Gastrocnemius medialis (tissue), 4 donors: ENCODE measurements at regions not wholly inside any gene's neighbourhood (a gene's known extent, or its start where the extent isn't known, plus 50 kb on each side); places are given as distances from the start of the nearest gene placed in this dataset.

Experiments used
- POLR2A ChIP-seq, 2 donors: fragments of 450-650 bp; IDR thresholded peaks; one replicate each; pipeline ENCODE4 v1.6.1; 2017; ENCODE audit warnings: antibody characterized with exemption in 2 of 2, mild to moderate bottlenecking in 2 of 2, moderate library complexity in 2 of 2
- TF ChIP-seq, protein P1 (sequence below), 5 experiments: fragments of 450-650 bp in 3 of 5; fragments of 200-600 bp in 2 of 5; sonication (generic) in 2 of 5; IDR thresholded peaks in 4 of 5; conservative IDR thresholded peaks in 1 of 5; 1 replicate in 4 of 5; 2 replicates in 1 of 5; pipeline ENCODE4 v1.5.1; 2016 to 2019; ENCODE audit warnings: antibody characterized with exemption in 5 of 5, mild to moderate bottlenecking in 3 of 5, moderate library complexity in 3 of 5

DNA sequence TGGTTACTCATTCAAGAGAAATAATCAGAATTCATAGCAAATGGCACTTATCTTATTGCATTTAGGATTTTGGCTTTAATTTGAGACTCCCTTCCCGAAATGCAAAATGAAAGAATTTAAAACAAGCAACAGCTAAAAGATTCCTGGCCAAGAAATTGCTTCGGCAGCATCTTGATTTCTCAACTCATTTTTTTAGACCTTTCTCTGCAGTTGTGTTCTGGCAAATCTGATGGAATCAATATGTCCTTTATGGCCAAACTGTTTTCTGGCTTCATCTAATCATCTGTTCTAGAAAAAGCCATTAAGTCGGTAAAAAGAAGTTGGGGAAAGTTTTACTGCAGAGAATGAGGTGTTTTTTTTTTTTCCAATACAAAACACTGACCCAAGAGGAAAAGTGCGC lies 172.1 kb downstream of the SLC16A9 start:
- no peak for TF ChIP-seq POLR2A (IDR thresholded peaks at IDR 0.05)
- TF ChIP-seq, protein P1, sequence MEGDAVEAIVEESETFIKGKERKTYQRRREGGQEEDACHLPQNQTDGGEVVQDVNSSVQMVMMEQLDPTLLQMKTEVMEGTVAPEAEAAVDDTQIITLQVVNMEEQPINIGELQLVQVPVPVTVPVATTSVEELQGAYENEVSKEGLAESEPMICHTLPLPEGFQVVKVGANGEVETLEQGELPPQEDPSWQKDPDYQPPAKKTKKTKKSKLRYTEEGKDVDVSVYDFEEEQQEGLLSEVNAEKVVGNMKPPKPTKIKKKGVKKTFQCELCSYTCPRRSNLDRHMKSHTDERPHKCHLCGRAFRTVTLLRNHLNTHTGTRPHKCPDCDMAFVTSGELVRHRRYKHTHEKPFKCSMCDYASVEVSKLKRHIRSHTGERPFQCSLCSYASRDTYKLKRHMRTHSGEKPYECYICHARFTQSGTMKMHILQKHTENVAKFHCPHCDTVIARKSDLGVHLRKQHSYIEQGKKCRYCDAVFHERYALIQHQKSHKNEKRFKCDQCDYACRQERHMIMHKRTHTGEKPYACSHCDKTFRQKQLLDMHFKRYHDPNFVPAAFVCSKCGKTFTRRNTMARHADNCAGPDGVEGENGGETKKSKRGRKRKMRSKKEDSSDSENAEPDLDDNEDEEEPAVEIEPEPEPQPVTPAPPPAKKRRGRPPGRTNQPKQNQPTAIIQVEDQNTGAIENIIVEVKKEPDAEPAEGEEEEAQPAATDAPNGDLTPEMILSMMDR (IDR thresholded peaks at IDR 0.05 in 4 of 5, conservative IDR thresholded peaks at IDR 0.05 in 1 of 5) = no peak
